HL-60 (cell line): ENCODE measurements at regions not wholly inside any gene's neighbourhood (a gene's known extent, or its start where the extent isn't known, plus 50 kb on each side); places are given as distances from the start of the nearest gene placed in this dataset.

ENCODE experiments used
- CTCF ChIP-seq: IDR thresholded peaks from one replicate; pipeline ENCODE4 v1.5.1; 2011; ENCODE audit warnings: low read length, control low read depth, inconsistent platforms; ENCODE audit not compliant: insufficient read depth
- GABPA ChIP-seq: IDR thresholded peaks from 2 replicates; pipeline ENCODE4 v1.6.1; 2012; ENCODE audit warnings: low read depth
- POLR2AphosphoS5 ChIP-seq: IDR thresholded peaks from 2 replicates; pipeline ENCODE4 v1.6.1; 2012; ENCODE audit warnings: low read depth
- REST ChIP-seq: IDR thresholded peaks from 2 replicates; pipeline ENCODE4 v1.6.1; 2012; ENCODE audit warnings: low read depth; ENCODE audit not compliant: insufficient replicate concordance

DNA sequence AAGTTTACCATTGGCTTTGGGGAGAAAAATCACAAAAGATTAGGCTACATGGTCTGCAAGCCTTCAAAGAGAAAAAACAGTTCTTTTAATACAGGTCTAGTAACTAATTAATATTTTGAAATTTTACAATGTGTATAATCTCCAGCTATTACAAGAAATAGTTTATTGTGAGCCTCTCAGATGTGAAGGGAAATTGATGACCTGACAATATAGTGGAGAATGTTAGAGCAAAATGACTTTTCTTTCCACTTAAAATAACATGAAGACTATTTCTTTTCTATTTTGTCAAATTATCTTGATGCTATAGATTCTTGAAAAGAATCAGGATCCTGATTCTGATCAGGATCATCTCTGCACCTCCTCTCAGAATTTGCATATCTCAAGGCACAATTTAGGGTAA, 362.3 kb downstream of the PMP22 start:
- TF ChIP-seq REST (no peak), CTCF (no peak), POLR2AphosphoS5 (no peak), GABPA (no peak)
